Lower leg skin (tissue), 3 donors: ENCODE measurements at regions not wholly inside any gene's neighbourhood (a gene's known extent, or its start where the extent isn't known, plus 50 kb on each side); places are given as distances from the start of the nearest gene placed in this dataset.

Experiments used
- POLR2A ChIP-seq, 2 donors: fragments of 450-650 bp; IDR thresholded peaks; one replicate each; pipeline ENCODE4 v1.6.1; 2016 to 2017; ENCODE audit warnings: antibody characterized with exemption in 2 of 2, mild to moderate bottlenecking in 1 of 2, moderate library complexity in 1 of 2
- TF ChIP-seq, protein P1 (sequence below), 3 donors: fragments of 450-650 bp; IDR thresholded peaks; one replicate each; pipeline ENCODE4 v1.5.1; 2016; ENCODE audit warnings: antibody characterized with exemption in 3 of 3, mild to moderate bottlenecking in 3 of 3, moderate library complexity in 2 of 3

DNA sequence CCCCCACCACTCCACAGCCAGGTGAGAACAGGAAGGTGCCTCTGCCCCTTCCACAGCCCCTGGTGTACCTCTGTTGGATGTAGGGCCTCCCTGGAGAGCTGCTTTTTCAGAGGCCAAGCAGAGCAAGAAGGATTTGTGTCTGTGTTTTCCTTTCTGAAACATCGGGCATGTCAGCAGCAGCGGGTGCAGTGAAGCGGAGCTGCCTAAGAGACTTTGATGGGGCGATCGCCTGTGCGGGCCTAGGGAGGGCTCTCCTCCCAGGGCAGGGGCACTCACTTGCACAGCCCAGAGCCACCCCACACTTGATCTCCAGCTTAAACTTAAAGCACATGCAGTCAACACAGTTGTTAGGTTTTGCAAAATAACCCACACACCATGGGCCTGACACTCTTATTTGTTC is 324.7 kb downstream of the ACTR3B start:
- TF ChIP-seq, protein P1, sequence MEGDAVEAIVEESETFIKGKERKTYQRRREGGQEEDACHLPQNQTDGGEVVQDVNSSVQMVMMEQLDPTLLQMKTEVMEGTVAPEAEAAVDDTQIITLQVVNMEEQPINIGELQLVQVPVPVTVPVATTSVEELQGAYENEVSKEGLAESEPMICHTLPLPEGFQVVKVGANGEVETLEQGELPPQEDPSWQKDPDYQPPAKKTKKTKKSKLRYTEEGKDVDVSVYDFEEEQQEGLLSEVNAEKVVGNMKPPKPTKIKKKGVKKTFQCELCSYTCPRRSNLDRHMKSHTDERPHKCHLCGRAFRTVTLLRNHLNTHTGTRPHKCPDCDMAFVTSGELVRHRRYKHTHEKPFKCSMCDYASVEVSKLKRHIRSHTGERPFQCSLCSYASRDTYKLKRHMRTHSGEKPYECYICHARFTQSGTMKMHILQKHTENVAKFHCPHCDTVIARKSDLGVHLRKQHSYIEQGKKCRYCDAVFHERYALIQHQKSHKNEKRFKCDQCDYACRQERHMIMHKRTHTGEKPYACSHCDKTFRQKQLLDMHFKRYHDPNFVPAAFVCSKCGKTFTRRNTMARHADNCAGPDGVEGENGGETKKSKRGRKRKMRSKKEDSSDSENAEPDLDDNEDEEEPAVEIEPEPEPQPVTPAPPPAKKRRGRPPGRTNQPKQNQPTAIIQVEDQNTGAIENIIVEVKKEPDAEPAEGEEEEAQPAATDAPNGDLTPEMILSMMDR (IDR thresholded peaks at IDR 0.05) = no peak
- no peak for TF ChIP-seq POLR2A (IDR thresholded peaks at IDR 0.05)
